Fibroblast of lung (primary cell): ENCODE measurements at regions not wholly inside any gene's neighbourhood (a gene's known extent, or its start where the extent isn't known, plus 50 kb on each side); places are given as distances from the start of the nearest gene placed in this dataset.
A peak's percentile ranks its signal among the peaks of the same experiment; 100 is the strongest.

Source experiments
- DNase-seq, 2 donors: peaks; one replicate each; pipeline versions ENCODE4 v3.0.0 to v3.0.0-alpha.2; 2010; ENCODE audit warnings: low read depth in 2 of 2
- H2AFZ ChIP-seq: 2 replicates; pipeline ENCODE4 v1.5.1; 2012; ENCODE audit warnings: low read length, control low read depth, inconsistent platforms
- H3K27ac ChIP-seq: 2 replicates; pipeline ENCODE4 v1.5.1; 2011; ENCODE audit warnings: low read length, control low read depth; ENCODE audit not compliant: insufficient read depth
- H3K27me3 ChIP-seq: 2 replicates; pipeline ENCODE4 v1.5.1; 2011; ENCODE audit warnings: mild to moderate bottlenecking, low read length; ENCODE audit not compliant: control insufficient read depth, insufficient read depth
- H3K36me3 ChIP-seq: 2 replicates; pipeline ENCODE4 v1.5.1; 2011; ENCODE audit warnings: low read length; ENCODE audit not compliant: control insufficient read depth, insufficient read depth
- H3K4me1 ChIP-seq: 2 replicates; pipeline ENCODE4 v1.5.1; 2011; ENCODE audit warnings: low read length; ENCODE audit not compliant: control insufficient read depth, insufficient read depth; ENCODE audit errors: extremely low read depth
- H3K4me2 ChIP-seq: 2 replicates; pipeline ENCODE4 v1.5.1; 2011; ENCODE audit warnings: low read length, control low read depth; ENCODE audit not compliant: insufficient read depth; ENCODE audit errors: extremely low read depth
- H3K4me3 ChIP-seq, 4 experiments: fragments of 200-600 bp in 1 of 4; sonication (generic) in 1 of 4; replicated peaks in 1 of 4; 2 replicates each; pipeline ENCODE4 v1.5.1; 2011 to 2016; ENCODE audit warnings: low read length in 4 of 4, low read depth in 3 of 4, mild to moderate bottlenecking in 3 of 4, control low read depth in 2 of 4, inconsistent platforms in 1 of 4, mixed read lengths in 1 of 4; ENCODE audit not compliant: insufficient read depth in 1 of 4; ENCODE audit errors: control extremely low read depth in 1 of 4
- H3K79me2 ChIP-seq: 2 replicates; pipeline ENCODE4 v1.5.1; 2012; ENCODE audit warnings: mild to moderate bottlenecking, low read length, inconsistent platforms; ENCODE audit not compliant: control insufficient read depth, insufficient read depth
- H3K9ac ChIP-seq: 2 replicates; pipeline ENCODE4 v1.5.1; 2011; ENCODE audit warnings: mild to moderate bottlenecking, low read length, control low read depth; ENCODE audit not compliant: insufficient read depth
- H3K9me3 ChIP-seq: 2 replicates; pipeline ENCODE4 v1.5.1; 2012; ENCODE audit warnings: low read depth, low read length; ENCODE audit not compliant: control insufficient read depth, insufficient read depth
- H4K20me1 ChIP-seq: 2 replicates; pipeline ENCODE4 v1.5.1; 2011; ENCODE audit warnings: low read length; ENCODE audit not compliant: control insufficient read depth, insufficient read depth; ENCODE audit errors: extremely low read depth
- CTCF ChIP-seq, 2 donors: IDR thresholded peaks in 1 of 2; conservative IDR thresholded peaks in 1 of 2; 1 replicate in 1 of 2; 2 replicates in 1 of 2; pipeline ENCODE4 v1.5.1; 2011 to 2012; ENCODE audit warnings: low read length in 2 of 2, control low read depth in 1 of 2, inconsistent platforms in 1 of 2, low read depth in 1 of 2, mild to moderate bottlenecking in 1 of 2
- EZH2 ChIP-seq: IDR thresholded peaks from 2 replicates; pipeline ENCODE4 v1.5.1; 2012; ENCODE audit warnings: low read length, control low read depth, mild to moderate bottlenecking; ENCODE audit errors: missing control alignments

- DNase-seq, result peak in 1 of 2 donors; percentile 18
- no peak overlapping the region for H2AFZ ChIP-seq
- TF ChIP-seq EZH2 (no peak), CTCF (conservative IDR thresholded peaks at IDR 0.05 in 1 of 2, IDR thresholded peaks at IDR 0.05 in 1 of 2; ENCODE audit: low read depth in 1 of 2, low read length in 2 of 2) (no peak)
Observed at GRCh38 chr13:65631078-65631477, 1599.1 kb downstream of the PCDH9 start.

DNA sequence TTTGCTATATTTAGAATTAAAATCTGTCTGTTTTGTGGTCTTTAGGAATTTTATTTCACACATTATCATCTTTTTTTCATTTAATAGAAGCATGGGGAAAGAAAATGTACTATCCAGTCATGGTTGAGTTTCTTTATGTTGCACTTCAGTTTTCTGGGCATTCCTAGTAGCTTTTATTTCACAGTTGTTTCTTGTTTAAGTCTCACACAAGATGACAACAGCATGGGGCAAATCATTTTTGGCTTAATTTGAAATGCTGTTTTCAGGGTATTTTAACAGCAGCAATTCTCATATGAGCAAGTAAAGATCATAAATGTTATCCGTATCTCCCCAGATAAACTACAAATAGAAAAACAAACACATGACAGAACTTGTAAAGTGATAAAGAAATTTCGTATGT, 1600.2 kb downstream of the PCDH9 start:
- Histone ChIP-seq H3K79me2 (no peaks in the 10 kb centered on the region), H3K27ac (no peak overlapping the region), H3K27me3 (no peaks in the 10 kb centered on the region), H3K4me2 (no peak overlapping the region), H3K9ac (no peak overlapping the region), H3K4me1 (no peaks in the 10 kb centered on the region), H4K20me1 (no peaks in the 10 kb centered on the region), H3K4me3 (no peak overlapping the region), H2AFZ (no peak overlapping the region), H3K9me3 (no peaks in the 10 kb centered on the region), H3K36me3 (no peaks in the 10 kb centered on the region)
- no peak for DNase-seq
- TF ChIP-seq CTCF (conservative IDR thresholded peaks at IDR 0.05 in 1 of 2, IDR thresholded peaks at IDR 0.05 in 1 of 2; ENCODE audit: low read depth in 1 of 2, low read length in 2 of 2) (no peak), EZH2 (no peak)

More at GRCh38 chr13:65631078-65631477, 1599.1 kb downstream of the PCDH9 start:
- Histone ChIP-seq H3K9ac (no peak overlapping the region), H3K4me3 (no peak overlapping the region), H3K36me3 (no peaks in the 10 kb centered on the region), H3K79me2 (no peaks in the 10 kb centered on the region), H3K27ac (no peak overlapping the region), H3K9me3 (no peaks in the 10 kb centered on the region), H3K4me1 (no peaks in the 10 kb centered on the region), H3K4me2 (no peak overlapping the region), H3K27me3 (no peaks in the 10 kb centered on the region), H4K20me1 (no peaks in the 10 kb centered on the region)

DNA sequence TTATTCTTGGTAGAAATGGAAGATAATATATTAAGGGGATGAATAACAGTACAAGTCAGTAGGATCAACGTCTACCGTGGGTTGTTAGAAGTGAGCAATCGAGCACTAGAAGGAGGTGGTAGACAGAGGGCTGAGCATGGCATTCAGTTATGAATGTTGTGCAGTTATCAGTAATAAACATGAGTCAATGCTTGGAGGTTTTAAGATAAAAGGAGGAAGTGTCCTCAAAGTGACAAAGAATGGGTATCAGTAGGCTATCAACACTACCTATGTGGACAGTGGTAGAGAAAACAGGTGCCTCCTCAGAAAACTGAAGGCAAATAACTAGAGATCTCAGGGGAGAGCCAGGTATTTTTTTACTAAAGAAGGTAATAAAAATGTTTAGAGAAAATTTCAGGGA, 1607.0 kb downstream of the PCDH9 start:
- TF ChIP-seq EZH2, result no peak
- no peak for TF ChIP-seq CTCF (conservative IDR thresholded peaks at IDR 0.05 in 1 of 2, IDR thresholded peaks at IDR 0.05 in 1 of 2; ENCODE audit: low read depth in 1 of 2, low read length in 2 of 2)
- no peak overlapping the region for H3K27ac ChIP-seq
- H2AFZ ChIP-seq, result no peak overlapping the region
- no peak overlapping the region for H3K4me3 ChIP-seq
- H3K9me3 ChIP-seq, result no peaks in the 10 kb centered on the region
- H3K4me2 ChIP-seq, result no peak overlapping the region
- H3K9ac ChIP-seq, result no peak overlapping the region
- no peaks in the 10 kb centered on the region for H3K36me3 ChIP-seq
- DNase-seq, result no peak
- H3K79me2 ChIP-seq, result no peaks in the 10 kb centered on the region
- no peaks in the 10 kb centered on the region for H3K27me3 ChIP-seq
- H3K4me1 ChIP-seq, result no peaks in the 10 kb centered on the region
- no peaks in the 10 kb centered on the region for H4K20me1 ChIP-seq
